HL-60 (cell line): ENCODE measurements at regions not wholly inside any gene's neighbourhood (a gene's known extent, or its start where the extent isn't known, plus 50 kb on each side); places are given as distances from the start of the nearest gene placed in this dataset.

Source experiments
- DNase-seq, 2 experiments: peaks; one replicate each; pipeline ENCODE4 v3.0.0-alpha.2; 2010 to 2020; ENCODE audit warnings: low read depth in 1 of 2, low spot score in 1 of 2
- H3K27ac ChIP-seq: fragments of 250-450 bp; sonication (Bioruptor Pico); replicated peaks from 2 replicates; pipeline ENCODE4 v1.5.1; 2020; ENCODE audit warnings: mild to moderate bottlenecking, moderate library complexity
- H3K27me3 ChIP-seq: fragments of 250-450 bp; sonication (Bioruptor Pico); 2 replicates; pipeline ENCODE4 v1.5.1; 2021; ENCODE audit warnings: mild to moderate bottlenecking, moderate library complexity; ENCODE audit not compliant: insufficient read depth, poor library complexity, severe bottlenecking
- H3K4me3 ChIP-seq: replicated peaks from 2 replicates; pipeline ENCODE4 v1.5.1; 2011; ENCODE audit warnings: mild to moderate bottlenecking, control low read depth, low read length; ENCODE audit not compliant: insufficient read depth
- CTCF ChIP-seq: IDR thresholded peaks from one replicate; pipeline ENCODE4 v1.5.1; 2011; ENCODE audit warnings: low read length, control low read depth, inconsistent platforms; ENCODE audit not compliant: insufficient read depth
- GABPA ChIP-seq: IDR thresholded peaks from 2 replicates; pipeline ENCODE4 v1.6.1; 2012; ENCODE audit warnings: low read depth
- POLR2AphosphoS5 ChIP-seq: IDR thresholded peaks from 2 replicates; pipeline ENCODE4 v1.6.1; 2012; ENCODE audit warnings: low read depth
- REST ChIP-seq: IDR thresholded peaks from 2 replicates; pipeline ENCODE4 v1.6.1; 2012; ENCODE audit warnings: low read depth; ENCODE audit not compliant: insufficient replicate concordance
- SPI1 ChIP-seq: IDR thresholded peaks from 2 replicates; pipeline ENCODE4 v1.6.1; 2012; ENCODE audit warnings: low read depth, mild to moderate bottlenecking, borderline replicate concordance

- TF ChIP-seq GABPA (no peak), REST (no peak), CTCF (no peak), SPI1 (no peak), POLR2AphosphoS5 (no peak)
- DNase-seq: no peak
- H3K27me3 ChIP-seq: no peaks in the 10 kb centered on the region
- no peak overlapping the region for H3K27ac ChIP-seq
- H3K4me3 ChIP-seq: no peak overlapping the region
Measured at GRCh38 chr5:124072570-124072969, 560.6 kb downstream of the CSNK1G3 start.

GRCh38 chr5:124071039-124071438 lies 559.1 kb downstream of the CSNK1G3 start:
- no peak overlapping the region for H3K27ac ChIP-seq
- H3K4me3 ChIP-seq: no peak overlapping the region
- no peaks in the 10 kb centered on the region for H3K27me3 ChIP-seq
- TF ChIP-seq GABPA (no peak), POLR2AphosphoS5 (no peak), REST (no peak), SPI1 (no peak), CTCF (no peak)
- no peak for DNase-seq

GRCh38 chr5:124065508-124065907 lies 553.5 kb downstream of the CSNK1G3 start:
- Histone ChIP-seq H3K27ac (no peak overlapping the region), H3K27me3 (no peaks in the 10 kb centered on the region), H3K4me3 (no peak overlapping the region)
- TF ChIP-seq POLR2AphosphoS5 (no peak), SPI1 (peak; percentile 51; the same call in 1 of the 2 replicates)
- DNase-seq: no peak

GRCh38 chr5:124064956-124065355 lies 553.0 kb downstream of the CSNK1G3 start:
- no peak overlapping the region for H3K4me3 ChIP-seq
- TF ChIP-seq SPI1 (no peak), CTCF (no peak), GABPA (no peak), REST (no peak), POLR2AphosphoS5 (no peak)
- H3K27me3 ChIP-seq: no peaks in the 10 kb centered on the region
- DNase-seq: no peak
- H3K27ac ChIP-seq: no peak overlapping the region
